Hematopoietic multipotent progenitor cell treated with erythropoietin and hydrocortisone succinate and interleukin-3 and kit ligand, for 15 days (in vitro differentiated cells): ENCODE measurements at regions not wholly inside any gene's neighbourhood (a gene's known extent, or its start where the extent isn't known, plus 50 kb on each side); places are given as distances from the start of the nearest gene placed in this dataset.
"Not testable (repeated sequence)": the region's sequence is repeated elsewhere in the genome, so short reads cannot be mapped to it uniquely, and the experiment has no call there.

ENCODE experiments used
- DNase-seq: peaks from one replicate; pipeline ENCODE4 v3.0.0-alpha.2; 2015; ENCODE audit warnings: low spot score

DNA sequence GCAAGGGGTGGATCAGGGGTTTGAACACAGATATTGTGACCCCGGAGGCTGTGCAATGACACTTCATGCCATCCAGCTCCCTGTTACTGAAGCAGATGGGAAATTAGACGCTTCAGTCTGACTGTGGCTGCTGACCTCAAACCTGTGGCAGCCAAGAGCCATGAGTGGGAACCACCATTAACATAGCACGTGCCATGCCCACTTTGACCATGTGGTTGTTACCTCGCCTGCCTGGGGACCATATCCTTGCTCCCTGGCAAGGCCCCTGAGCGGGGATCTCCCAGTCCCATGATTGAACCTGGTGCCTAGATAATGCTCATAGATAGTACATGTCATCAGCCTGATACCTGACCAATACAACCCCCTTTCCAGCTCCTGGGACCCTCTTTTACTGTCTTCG lies 68.9 kb downstream of the CYP26B1 start:
- no peak for DNase-seq

DNA sequence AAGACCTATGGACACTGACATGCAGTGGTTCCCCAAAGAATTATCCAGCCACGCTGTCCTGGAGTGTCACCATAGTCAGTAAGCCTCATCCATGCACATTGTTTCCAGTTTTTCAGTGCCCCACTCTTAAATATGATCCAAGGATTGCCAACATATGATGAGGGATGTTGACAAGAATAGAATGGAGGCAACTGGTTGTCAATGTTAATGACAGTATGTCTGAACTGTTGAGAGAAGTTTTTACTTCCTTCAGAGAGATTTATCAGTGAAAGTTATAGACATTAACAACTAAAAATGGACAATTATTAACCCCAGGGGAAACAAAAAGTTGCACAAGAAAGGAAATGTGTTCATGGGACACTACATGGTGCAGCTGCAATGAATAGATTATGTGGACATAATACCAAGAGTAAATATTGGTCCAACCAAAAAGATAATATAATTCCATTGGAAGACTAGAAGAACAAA lies 69.9 kb downstream of the CYP26B1 start:
- DNase-seq: no peak

DNA sequence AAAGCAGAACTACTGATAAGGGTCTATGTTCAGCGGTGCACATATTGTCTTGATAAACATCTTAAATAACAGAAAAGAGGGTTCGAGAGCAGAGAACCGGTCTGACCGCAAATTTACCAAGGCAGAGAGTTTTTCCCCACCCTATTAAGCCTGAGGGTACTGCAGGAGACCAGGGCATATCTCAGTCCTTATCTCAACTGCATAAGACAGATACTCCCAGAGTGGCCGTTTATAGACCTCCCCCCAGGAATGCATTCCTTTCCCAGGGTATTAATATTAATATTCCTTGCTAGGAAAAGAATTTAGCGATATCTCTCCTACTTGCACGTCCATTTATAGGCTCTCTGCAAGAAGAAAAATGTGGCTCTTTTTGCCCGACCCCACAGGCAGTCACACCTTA lies 74.3 kb downstream of the CYP26B1 start:
- not testable (repeated sequence) for DNase-seq

DNA sequence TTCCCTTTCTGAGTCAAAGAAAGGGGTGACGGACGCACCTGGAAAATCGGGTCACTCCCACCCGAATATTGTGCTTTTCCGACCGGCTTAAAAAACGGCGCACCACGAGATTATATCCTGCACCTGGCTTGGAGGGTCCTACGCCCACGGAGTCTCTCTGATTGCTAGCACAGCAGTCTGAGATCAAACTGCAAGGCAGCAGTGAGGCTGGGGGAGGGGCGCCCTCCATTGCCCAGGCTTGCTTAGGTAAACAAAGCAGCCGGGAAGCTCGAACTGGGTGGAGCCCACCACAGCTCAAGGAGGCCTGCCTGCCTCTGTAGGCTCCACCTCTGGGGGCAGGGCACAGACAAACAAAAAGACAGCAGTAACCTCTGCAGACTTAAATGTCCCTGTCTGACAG lies 83.5 kb downstream of the CYP26B1 start:
- not testable (repeated sequence) for DNase-seq

DNA sequence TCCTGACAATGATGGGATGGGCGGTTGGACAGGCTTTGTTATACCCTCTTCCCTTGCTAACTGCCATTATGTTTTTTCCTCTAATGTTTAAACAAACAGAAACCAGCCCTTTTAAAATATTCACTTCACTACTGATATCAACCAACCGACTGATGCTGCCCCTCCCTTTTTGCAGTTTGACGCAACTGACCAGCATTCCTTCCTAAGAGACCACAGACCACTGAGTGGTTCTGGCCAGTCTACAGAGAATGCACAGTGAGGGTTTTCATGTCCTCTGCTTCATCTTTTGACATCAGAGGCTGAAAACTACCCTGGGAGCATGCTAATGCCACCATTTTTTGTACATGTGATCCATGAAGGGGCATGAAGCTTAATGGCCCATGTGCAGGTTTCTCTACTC lies 85.3 kb downstream of the CYP26B1 start:
- DNase-seq: no peak

DNA sequence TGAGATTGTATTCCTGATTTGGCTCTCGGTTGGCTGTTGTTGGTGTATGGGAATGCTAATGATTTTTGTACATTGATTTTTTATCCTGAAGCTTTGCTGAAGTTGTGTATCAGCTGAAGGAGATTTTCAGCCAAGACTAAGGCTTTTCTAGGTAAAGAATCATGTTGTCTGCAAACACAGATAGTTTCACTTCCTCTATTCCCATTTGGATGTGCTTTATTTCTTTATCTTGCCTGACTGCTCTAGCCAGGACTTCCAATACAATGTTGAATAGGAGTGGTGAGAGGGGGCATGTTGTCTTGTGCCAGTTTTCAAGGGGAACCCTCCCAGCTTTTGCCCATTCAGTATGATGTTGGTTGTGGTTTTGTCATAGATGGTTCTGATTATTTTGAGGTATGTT lies 90.4 kb downstream of the CYP26B1 start:
- DNase-seq: no peak

DNA sequence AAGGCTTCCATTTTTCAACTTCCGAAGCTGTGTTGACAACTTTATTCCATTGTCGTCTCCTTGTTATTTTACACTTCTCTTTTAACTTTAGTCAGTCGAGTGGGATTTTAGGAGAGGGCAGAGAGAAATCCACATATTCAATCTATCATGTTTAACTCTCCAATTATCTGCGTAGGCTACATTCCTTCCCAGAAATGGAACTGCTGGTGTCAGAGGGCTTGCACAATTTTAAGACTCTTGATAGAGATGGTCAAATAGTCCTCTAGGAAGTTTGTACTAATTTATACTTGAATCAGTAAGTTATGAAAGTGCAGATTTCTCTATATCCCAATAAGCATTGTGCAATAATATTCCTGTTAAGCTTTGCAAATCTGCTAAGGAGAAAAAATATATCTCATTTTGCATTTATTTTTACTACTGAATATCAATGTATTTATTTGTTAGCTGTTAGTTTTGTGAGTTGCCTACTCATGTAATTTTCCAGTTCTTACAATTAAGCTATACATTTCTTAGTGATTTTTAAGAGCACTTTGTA lies 95.6 kb downstream of the CYP26B1 start:
- DNase-seq: no peak

DNA sequence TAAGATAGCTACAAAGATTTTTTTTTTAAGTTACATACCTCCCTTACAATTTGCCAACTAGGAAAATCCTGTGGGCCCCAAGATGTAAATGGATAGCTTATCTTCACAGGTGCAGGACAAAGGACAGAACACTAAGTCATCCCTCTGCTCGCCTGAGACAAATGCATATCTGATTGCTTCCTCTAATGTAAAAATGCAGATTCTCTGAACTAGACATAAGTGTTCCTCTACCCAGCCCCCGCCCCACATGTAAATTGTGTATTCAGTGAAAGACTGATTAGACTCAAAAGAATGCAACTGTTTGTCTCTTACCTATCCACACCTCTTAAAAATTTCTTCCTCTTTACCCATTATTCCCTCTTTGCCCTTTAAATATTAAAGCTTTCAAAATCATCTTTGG lies 96.5 kb downstream of the CYP26B1 start:
- no peak for DNase-seq

DNA sequence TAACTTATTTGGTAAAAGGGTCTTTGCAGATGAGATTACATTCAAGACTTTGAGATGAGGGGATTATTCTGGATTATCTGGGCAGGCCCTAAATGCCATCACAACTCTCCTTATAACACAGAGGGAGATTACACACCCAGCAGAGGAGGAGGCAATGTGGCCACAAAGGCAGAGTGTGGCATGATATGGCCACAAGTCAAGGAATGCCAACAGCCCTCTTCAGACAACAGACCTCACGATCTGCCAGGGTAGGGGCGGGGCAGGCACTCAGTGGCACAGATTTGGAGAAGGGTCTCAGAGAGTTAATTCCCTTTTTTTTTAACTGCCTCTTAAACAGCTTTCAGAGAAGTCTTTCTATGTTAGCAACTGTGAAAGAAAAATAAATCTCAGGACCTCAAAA lies 96.9 kb downstream of the CYP26B1 start:
- no peak for DNase-seq

DNA sequence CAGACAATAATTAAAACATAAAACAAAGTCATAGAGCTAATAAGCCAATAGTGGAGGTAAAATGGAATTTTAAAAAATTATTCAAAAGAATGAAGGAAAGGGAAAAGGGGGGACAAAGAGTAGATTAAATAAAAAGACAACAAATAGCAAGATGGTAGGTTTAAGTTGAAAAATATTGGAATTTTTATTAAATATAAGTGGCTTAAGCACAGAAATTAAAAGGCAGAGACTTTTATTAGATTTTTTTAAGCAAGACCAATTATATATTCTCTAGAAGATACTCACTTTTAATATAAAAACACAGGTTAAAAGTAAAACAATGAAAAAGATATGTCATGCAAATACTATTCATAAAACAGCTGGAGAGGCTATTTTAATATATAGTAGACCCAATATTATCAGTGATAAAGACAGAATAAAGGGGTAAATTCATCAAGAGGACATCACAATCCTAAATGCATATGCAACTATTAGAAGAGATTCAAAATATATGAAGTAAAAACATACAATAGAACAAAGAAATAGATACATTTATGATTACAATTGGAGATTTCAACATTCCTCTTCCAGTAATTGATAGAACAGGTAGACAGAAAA lies 98.7 kb downstream of the CYP26B1 start:
- no peak for DNase-seq

DNA sequence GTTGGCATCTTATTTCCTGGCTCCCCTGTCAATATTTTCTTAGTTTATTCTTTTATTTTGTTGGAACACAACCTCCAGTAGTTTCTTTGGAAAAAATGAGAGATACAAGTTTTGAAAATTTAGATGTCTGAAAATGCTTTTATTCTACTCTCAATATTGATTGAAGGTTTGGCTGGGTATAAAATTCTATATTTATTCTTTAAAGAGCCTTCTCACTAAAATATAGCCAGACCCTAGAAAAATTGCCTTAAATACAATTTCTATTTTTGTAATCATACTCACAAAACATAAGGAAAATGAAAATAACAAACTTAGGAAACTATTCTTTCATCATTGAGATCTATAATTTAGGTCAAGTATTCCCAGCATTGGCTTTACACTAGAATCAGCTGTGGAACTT lies 103.7 kb downstream of the CYP26B1 start:
- DNase-seq: no peak

DNA sequence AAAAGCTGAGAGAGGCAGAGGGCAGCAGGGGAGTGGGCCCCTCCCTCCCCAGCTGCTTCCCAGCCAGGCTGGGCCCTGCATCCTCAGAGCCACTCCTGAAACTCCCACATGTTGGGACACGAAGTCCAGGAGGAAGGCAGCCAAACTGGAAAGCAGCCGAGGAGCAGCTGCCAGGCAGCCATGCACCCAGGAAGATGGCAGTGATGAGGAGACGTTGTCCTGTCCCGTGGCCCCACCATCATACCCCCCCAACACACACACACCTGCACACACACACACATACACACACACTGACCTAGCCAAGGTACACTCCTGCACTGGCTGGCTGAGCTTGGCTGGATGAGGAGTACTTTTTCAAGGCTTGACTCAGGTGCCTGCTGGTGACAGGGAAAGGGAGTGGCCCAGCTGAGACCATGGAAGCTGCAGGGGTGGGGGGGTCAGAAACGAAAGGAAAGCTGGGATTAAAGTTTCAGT lies 106.0 kb downstream of the CYP26B1 start:
- DNase-seq: no peak

DNA sequence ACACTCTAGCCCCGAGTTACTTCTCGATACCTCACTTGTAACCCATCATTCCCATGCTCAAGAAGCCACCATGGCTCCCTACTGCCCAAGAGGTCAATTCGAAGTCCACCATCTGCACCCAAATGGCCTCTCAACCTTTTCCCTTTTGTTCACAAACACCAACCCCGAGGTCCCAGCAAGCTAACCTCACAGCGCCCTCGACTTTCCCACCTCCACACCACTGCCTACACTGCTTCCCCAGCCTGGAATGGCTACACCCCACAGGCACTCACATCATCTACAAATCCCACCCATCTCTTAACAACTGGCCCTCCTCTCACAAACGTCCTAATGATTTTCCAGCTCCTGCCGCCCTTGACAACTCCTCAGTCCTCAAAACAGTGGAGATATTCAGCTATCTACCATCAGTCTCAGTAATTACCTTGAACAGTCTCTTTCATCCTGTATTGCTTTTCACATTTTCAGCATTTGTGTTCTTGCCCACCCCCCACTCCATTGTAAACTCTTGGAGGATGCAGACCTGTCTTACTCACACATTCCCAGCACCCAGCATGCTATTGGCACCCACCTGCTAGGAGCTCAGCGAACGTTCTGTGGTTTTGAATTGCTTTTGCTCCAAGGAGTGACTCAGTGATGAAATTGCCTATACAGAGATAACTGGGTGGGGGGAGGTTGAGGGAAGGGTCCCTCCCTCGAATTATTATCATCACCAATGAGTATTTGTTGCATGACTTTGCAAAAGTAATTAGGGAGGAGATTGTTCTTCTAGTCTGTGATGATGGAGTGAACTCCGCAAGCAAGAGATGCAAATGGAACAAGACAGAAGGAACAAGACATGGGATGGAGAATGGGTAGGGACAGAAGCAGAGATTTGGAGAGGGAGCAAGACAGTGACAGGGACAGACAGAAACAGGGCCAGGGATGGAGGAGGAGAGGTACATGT lies 106.8 kb downstream of the CYP26B1 start:
- DNase-seq: no peak

DNA sequence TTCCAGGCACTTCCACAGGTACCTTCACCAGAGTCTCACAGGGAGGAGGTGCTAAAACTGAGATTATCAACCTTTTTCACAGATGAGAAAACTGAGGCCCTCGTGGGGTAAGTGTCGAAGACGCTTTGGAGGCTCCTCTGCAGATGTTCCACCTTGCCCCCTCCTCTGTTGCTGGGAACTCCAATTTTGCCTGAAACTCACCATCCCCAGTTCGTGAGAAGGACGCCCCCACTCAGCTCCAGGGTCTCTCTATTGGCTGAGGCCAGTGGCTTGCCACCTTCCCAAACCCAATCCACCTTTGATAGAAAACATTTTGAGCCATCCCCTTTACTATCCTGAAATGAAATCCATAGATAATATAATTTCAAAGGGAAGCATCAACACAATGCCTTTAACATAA lies 109.1 kb downstream of the CYP26B1 start:
- no peak for DNase-seq

DNA sequence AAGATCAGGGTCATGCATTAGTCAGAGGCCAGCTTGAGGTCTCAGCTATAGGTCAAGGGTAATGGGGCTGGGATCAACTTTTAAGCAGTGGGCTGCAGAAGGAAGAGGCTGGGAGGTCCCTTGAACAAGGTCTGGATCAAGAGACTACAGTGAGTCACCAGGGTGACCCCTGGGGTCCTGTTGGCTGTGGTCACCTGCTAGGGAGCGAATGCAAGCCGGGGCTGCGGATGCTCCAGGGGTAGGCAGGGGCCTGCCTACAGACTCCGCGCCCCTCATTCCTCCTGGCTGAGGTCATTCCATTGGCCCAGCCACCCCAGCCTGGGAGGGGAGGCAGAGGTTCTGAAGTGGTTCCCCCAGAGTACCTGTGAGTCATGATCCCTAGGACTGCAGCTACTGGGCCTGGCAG lies 110.4 kb downstream of the CYP26B1 start:
- DNase-seq: no peak

DNA sequence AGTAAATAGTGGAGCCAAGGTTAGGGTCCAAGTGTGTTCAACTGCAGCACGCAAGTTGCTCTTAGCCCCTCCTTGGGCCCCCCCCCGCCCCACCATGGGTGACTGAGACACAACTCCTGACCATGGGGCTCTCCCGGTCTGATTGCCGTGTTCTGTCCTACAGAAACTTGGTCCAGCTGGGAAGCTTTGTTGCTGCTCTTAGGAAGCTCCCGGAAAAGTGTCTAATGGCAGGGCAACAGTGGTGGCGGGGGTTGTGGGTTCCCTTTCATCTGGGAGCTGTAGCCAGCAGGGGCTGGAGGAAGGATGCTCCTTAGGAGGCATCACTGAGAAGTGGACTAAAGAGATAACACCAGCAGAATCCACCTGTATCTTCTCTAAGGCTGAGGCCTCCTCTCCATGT lies 111.1 kb downstream of the CYP26B1 start:
- no peak for DNase-seq

DNA sequence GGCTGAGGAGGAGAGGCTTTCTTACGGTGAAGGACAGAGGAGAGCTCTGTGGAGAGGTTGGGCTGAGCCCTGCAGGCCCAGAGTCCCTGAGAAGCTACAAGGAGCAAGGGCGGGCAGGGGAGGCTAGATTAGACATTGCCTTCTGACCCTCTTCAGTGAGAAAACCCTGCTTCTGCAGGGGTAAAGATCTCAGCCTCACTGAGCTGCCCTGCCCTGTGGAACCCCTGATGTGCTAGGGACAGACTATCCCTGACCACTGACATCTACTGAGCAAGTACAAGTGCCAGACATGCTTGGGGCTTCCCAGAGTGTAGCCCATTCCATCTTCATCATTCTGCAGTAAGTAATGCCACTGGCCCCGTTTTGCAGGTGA lies 111.5 kb downstream of the CYP26B1 start:
- DNase-seq: no peak

DNA sequence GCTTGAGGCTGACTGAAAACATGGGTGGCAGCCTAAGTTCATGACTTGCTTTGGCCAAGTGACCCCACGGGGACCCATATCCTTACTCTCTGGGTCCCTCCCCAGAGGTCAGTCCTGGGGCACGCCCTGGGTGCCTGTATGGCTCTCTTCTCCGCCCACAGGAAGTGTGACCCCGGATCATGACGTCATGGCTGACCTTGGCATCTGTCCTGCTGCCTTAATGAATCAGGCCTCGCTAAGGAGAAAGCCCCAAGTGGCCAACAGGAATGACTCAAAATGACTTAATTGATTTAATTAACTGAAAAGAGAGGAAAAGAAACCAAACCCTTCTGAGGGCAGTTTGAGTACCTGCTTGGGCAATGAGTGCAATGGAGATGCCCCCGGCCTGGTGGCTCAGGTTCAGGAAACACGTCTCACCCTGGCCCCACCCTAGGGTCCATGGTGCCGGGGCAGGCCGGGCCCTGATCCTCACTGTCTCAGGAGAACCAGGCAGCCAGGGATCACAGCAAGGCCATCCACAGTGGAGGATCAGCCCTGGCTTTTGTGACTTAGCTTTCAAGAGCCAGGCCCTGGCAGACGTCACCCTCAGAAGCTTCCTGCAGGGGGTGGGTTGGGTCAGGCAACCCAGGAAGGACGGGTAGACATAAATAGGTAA lies 112.0 kb downstream of the CYP26B1 start:
- DNase-seq: no peak

DNA sequence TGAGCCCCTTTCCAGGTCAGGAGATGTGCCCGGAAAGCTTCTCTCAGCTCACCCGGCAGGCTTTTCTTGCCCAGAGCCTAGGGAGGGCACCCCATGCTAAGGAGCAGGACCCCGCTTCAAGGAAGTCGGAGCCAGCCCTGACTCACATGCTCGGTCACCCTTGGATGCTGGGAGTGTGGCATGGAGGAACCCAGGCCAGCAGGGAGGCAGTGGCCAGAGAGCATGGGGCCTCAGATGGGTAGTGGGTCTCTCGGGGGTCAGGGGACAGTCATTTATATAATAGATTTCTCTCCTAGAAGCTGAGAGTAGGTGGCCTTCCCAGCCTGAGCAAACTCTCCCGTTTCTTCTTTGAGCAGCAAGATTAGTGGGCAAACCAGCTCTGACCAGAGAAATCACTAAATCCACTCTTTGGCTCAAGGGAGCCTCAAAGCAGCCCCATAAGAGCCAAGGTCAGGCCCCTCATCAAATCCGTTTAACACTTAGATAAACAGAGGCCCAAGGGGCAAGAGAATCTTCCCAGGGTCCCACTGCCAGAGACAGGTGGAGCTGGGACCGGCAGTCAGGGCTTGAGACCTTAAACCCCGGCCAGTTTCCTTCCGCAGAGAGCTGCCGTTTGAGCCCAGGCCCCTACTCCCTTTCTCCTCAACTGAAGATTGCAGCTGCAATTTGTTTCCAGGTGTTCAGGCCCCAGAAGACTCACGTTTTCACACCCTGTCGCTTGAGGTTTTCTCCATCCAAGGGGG lies 113.1 kb downstream of the CYP26B1 start:
- DNase-seq: no peak

DNA sequence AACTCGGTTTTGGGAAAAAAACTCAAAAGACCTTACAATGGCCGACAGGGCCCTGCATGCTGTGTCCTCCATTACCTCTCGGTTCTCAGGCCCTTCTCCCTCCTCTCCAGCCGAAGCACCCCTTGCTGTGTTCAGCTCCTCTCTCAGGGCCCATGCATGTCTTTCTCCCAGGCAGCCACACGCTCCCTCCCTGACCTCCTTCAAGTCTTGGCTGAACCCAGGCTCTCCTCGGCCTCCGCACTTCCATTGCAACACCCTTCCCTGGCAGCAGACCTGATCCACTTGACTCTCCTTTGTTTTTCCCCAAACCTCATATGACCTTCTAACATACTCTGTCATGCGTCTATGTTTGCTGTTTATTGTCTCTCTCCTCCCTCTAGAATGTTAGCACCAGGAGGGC lies 114.0 kb downstream of the CYP26B1 start:
- no peak for DNase-seq

DNA sequence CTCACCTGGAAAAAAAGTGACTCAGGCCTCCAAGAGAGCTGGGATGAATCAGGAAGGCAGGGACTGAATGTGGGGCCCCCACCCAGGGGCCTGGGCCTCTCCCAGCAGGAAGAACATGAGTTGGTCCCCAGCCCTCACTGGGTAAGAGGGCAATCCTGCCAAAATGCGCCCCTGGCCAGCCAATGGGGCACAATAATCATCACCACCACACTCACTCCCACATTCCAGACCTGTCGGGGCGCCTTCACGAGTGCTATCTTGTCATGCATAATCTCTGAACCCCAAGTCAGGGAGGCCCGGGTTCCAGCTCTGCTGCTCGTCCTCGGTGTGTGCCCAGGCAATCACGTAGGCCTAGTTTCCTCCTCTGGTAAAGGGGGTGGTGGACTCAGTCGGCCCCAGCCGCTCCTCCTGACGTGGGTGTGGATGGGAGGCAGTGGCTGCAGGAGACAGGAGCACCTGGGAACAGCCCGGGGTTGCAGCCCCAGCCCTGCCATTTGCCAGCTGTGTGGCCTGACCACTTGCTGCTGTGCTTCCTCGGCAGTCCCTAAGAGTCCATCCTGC lies 115.1 kb downstream of the CYP26B1 start:
- no peak for DNase-seq
